ENCODE measurements at regions not wholly inside any gene's neighbourhood (a gene's known extent, or its start where the extent isn't known, plus 50 kb on each side); places are given as distances from the start of the nearest gene placed in this dataset.

DNA sequence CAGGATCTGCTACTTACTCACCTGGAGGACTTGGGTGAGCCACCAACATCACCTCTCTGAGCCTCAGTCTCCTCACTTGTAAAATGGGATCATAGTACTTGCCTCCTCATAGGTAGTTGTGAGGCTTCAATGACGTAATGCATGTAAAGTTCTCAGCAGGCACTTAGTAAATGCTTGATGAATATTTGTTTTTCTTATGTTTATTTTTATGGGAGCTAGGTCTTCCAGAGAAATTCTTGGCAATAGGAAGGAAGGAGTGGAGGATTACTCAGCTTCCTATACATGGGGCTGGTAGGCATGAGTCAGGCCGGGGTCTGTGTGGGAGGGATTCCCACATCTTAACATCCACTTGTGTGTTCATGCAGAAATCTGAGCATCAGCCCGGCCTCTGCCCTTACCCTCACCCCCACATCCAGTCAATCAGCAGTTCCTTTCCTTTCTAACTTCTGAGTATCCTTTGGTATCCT is 95.4 kb upstream of the USP24 start:
- Histone ChIP-seq H3K4me2 (ENCODE audit: insufficient read depth, insufficient read length, low read length) (no peak overlapping the region), H3K9ac (ENCODE audit: extremely low read depth, insufficient read length, low read length) (no peak overlapping the region), H2BK12ac (ENCODE audit: insufficient read length, low read depth, low read length) (no peak overlapping the region), H3K79me1 (ENCODE audit: insufficient read depth, low read depth, low read length, poor library complexity, severe bottlenecking) (no peaks in the 10 kb centered on the region), H2BK20ac (ENCODE audit: low read depth, low read length, poor library complexity, severe bottlenecking) (no peak overlapping the region), H4K91ac (ENCODE audit: insufficient read length, low read depth, low read length) (no peak overlapping the region), H3K14ac (ENCODE audit: insufficient read depth, low read length) (no peak overlapping the region), H3K18ac (ENCODE audit: insufficient read length, low read depth, low read length) (no peak overlapping the region), H4K5ac (ENCODE audit: insufficient read length, low read depth, low read length) (no peak overlapping the region), H3K56ac (ENCODE audit: insufficient read length, low read depth, low read length) (no peak overlapping the region), H3K23ac (ENCODE audit: insufficient read length, low read depth, low read length) (no peak overlapping the region), H2BK15ac (ENCODE audit: low read depth, low read length) (no peak overlapping the region), H3K27me3 (ENCODE audit: insufficient read depth, low read length) (no peaks in the 10 kb centered on the region), H4K8ac (replicated peaks; ENCODE audit: insufficient read length, low read depth, low read length) (no peak overlapping the region), H3K23me2 (ENCODE audit: insufficient read length, low read depth, low read length, poor library complexity, severe bottlenecking) (no peaks in the 10 kb centered on the region), H3K4ac (ENCODE audit: low read depth, low read length) (no peak overlapping the region), H3K4me1 (ENCODE audit: insufficient read depth, low read length) (no peaks in the 10 kb centered on the region), H2BK120ac (ENCODE audit: low read depth, low read length, poor library complexity, severe bottlenecking) (no peak overlapping the region), H3T11ph (ENCODE audit: low read length) (no peak overlapping the region), H2AK5ac (ENCODE audit: insufficient read length, low read length) (no peak overlapping the region), H3K9me3 (ENCODE audit: control insufficient read depth, low read depth, low read length) (no peaks in the 10 kb centered on the region), H3K79me2 (ENCODE audit: insufficient read depth, low read length) (no peaks in the 10 kb centered on the region), H3K27ac (ENCODE audit: insufficient read length, low read depth, low read length) (no peak overlapping the region), H4K20me1 (ENCODE audit: control insufficient read depth, insufficient read depth, insufficient read length) (no peaks in the 10 kb centered on the region), H2BK5ac (ENCODE audit: insufficient read length, low read length) (no peak overlapping the region), H2AFZ (ENCODE audit: low read length) (no peak overlapping the region)
- no peak for DNase-seq
- TF ChIP-seq, protein P1, sequence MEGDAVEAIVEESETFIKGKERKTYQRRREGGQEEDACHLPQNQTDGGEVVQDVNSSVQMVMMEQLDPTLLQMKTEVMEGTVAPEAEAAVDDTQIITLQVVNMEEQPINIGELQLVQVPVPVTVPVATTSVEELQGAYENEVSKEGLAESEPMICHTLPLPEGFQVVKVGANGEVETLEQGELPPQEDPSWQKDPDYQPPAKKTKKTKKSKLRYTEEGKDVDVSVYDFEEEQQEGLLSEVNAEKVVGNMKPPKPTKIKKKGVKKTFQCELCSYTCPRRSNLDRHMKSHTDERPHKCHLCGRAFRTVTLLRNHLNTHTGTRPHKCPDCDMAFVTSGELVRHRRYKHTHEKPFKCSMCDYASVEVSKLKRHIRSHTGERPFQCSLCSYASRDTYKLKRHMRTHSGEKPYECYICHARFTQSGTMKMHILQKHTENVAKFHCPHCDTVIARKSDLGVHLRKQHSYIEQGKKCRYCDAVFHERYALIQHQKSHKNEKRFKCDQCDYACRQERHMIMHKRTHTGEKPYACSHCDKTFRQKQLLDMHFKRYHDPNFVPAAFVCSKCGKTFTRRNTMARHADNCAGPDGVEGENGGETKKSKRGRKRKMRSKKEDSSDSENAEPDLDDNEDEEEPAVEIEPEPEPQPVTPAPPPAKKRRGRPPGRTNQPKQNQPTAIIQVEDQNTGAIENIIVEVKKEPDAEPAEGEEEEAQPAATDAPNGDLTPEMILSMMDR (conservative IDR thresholded peaks at IDR 0.05), result no peak
- Mint-ChIP-seq H3K9me3 (no peaks in the 10 kb centered on the region), H3K4me1 (peaks cover 0 to 9% of the 10 kb centered on the region in 2 experiments; a peak in 1 of 4 replicates), H3K27ac (no peak overlapping the region), H3K27me3 (ENCODE audit: low read depth) (peaks cover 6% of the 10 kb centered on the region), H3K4me3 (no peak overlapping the region), H3K36me3 (ENCODE audit: insufficient read depth in 1 of 3, low read depth in 3 of 3) (no peaks in the 10 kb centered on the region)
- no CpG with 5 or more reads among the region's 3 CpGs for WGBS (ENCODE audit: extremely low coverage, insufficient read length, low lambda C conversion rate)

All from H9 (cell line).